ENCODE measurements at regions not wholly inside any gene's neighbourhood (a gene's known extent, or its start where the extent isn't known, plus 50 kb on each side); places are given as distances from the start of the nearest gene placed in this dataset.

GRCh38 chr11:127524618-127525017 is 524.0 kb upstream of the KIRREL3 start:
- no peak overlapping the region for H2AFZ ChIP-seq (ENCODE audit: low read depth, low read length)
- no peak overlapping the region for H3K27ac ChIP-seq (ENCODE audit: low read length)

DNA sequence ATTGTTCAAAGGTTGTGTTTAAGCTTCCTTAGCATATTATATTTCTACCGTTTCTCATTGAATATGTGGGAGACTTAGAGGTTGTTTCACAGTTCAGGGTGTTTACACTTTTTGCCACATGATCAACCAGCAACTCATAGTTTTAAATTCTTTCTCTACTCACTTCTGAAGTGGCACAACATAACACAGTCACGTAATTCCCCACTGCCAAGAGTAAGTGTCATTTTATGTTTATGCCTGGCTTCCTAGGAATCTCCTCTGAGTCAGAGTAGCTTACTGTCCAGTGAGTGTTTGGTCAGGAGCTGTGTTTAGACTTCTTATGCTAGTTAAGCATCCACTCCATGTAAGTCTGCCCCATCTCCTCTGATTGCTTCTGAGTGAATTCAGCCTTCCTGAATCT is 520.8 kb upstream of the KIRREL3 start:
- H3K9me2 ChIP-seq (ENCODE audit: insufficient read depth, low read length): no peaks in the 10 kb centered on the region
- no peaks in the 10 kb centered on the region for H3K27me3 ChIP-seq (ENCODE audit: insufficient read depth, low read depth, low read length)
- no peaks in the 10 kb centered on the region for H3K36me3 ChIP-seq (ENCODE audit: insufficient read depth, low read length)
- H3K9ac ChIP-seq (ENCODE audit: low read length): no peak overlapping the region
- no peak overlapping the region for H2AFZ ChIP-seq (ENCODE audit: low read depth, low read length)
- no peaks in the 10 kb centered on the region for H3K9me3 ChIP-seq (ENCODE audit: low read length)
- H3K4me3 ChIP-seq (ENCODE audit: low read length): no peak overlapping the region
- H3K79me2 ChIP-seq (replicated peaks; ENCODE audit: insufficient read depth, low read length): no peaks in the 10 kb centered on the region
- H3K27ac ChIP-seq (ENCODE audit: low read length): no peak overlapping the region
- no peaks in the 10 kb centered on the region for H4K20me1 ChIP-seq (ENCODE audit: insufficient read depth)
- no peak for TF ChIP-seq SMC3 (conservative IDR thresholded peaks at IDR 0.05; ENCODE audit: poor library complexity)
- TF ChIP-seq POLR2AphosphoS5 (IDR thresholded peaks at IDR 0.05): no peak
- TF ChIP-seq, protein P1, sequence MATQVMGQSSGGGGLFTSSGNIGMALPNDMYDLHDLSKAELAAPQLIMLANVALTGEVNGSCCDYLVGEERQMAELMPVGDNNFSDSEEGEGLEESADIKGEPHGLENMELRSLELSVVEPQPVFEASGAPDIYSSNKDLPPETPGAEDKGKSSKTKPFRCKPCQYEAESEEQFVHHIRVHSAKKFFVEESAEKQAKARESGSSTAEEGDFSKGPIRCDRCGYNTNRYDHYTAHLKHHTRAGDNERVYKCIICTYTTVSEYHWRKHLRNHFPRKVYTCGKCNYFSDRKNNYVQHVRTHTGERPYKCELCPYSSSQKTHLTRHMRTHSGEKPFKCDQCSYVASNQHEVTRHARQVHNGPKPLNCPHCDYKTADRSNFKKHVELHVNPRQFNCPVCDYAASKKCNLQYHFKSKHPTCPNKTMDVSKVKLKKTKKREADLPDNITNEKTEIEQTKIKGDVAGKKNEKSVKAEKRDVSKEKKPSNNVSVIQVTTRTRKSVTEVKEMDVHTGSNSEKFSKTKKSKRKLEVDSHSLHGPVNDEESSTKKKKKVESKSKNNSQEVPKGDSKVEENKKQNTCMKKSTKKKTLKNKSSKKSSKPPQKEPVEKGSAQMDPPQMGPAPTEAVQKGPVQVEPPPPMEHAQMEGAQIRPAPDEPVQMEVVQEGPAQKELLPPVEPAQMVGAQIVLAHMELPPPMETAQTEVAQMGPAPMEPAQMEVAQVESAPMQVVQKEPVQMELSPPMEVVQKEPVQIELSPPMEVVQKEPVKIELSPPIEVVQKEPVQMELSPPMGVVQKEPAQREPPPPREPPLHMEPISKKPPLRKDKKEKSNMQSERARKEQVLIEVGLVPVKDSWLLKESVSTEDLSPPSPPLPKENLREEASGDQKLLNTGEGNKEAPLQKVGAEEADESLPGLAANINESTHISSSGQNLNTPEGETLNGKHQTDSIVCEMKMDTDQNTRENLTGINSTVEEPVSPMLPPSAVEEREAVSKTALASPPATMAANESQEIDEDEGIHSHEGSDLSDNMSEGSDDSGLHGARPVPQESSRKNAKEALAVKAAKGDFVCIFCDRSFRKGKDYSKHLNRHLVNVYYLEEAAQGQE (IDR thresholded peaks at IDR 0.05; ENCODE audit: borderline replicate concordance): no peak
- no peak for TF ChIP-seq EZH2 (IDR thresholded peaks at IDR 0.05; ENCODE audit: borderline replicate concordance, insufficient read depth, low read length, poor library complexity, severe bottlenecking)
- TF ChIP-seq RAD21 (conservative IDR thresholded peaks at IDR 0.05): no peak
- no peak for TF ChIP-seq MXI1 (conservative IDR thresholded peaks at IDR 0.05; ENCODE audit: poor library complexity, severe bottlenecking)
- TF ChIP-seq TAF1 (IDR thresholded peaks at IDR 0.05; ENCODE audit: low read depth): no peak
- TF ChIP-seq EP300 (conservative IDR thresholded peaks at IDR 0.05; ENCODE audit: poor library complexity, severe bottlenecking): no peak
- TF ChIP-seq, protein P2, sequence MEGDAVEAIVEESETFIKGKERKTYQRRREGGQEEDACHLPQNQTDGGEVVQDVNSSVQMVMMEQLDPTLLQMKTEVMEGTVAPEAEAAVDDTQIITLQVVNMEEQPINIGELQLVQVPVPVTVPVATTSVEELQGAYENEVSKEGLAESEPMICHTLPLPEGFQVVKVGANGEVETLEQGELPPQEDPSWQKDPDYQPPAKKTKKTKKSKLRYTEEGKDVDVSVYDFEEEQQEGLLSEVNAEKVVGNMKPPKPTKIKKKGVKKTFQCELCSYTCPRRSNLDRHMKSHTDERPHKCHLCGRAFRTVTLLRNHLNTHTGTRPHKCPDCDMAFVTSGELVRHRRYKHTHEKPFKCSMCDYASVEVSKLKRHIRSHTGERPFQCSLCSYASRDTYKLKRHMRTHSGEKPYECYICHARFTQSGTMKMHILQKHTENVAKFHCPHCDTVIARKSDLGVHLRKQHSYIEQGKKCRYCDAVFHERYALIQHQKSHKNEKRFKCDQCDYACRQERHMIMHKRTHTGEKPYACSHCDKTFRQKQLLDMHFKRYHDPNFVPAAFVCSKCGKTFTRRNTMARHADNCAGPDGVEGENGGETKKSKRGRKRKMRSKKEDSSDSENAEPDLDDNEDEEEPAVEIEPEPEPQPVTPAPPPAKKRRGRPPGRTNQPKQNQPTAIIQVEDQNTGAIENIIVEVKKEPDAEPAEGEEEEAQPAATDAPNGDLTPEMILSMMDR (IDR thresholded peaks at IDR 0.05; ENCODE audit: poor library complexity, severe bottlenecking): no peak
- no peaks in the 10 kb centered on the region for H3F3A ChIP-seq (ENCODE audit: insufficient read depth, low read length, poor library complexity, severe bottlenecking)
- no peak overlapping the region for H3K4me2 ChIP-seq (ENCODE audit: low read length)

More at GRCh38 chr11:127524618-127525017, 524.0 kb upstream of the KIRREL3 start:
- Histone ChIP-seq H4K20me1 (ENCODE audit: insufficient read depth) (no peaks in the 10 kb centered on the region), H3K79me2 (replicated peaks; ENCODE audit: insufficient read depth, low read length) (no peaks in the 10 kb centered on the region), H3K9me2 (ENCODE audit: insufficient read depth, low read length) (no peaks in the 10 kb centered on the region), H3K9ac (ENCODE audit: low read length) (no peak overlapping the region), H3K27me3 (ENCODE audit: insufficient read depth, low read depth, low read length) (no peaks in the 10 kb centered on the region), H3F3A (ENCODE audit: insufficient read depth, low read length, poor library complexity, severe bottlenecking) (no peaks in the 10 kb centered on the region), H3K9me3 (ENCODE audit: low read length) (no peaks in the 10 kb centered on the region), H3K4me2 (ENCODE audit: low read length) (no peak overlapping the region), H3K36me3 (ENCODE audit: insufficient read depth, low read length) (no peaks in the 10 kb centered on the region), H3K4me3 (ENCODE audit: low read length) (no peak overlapping the region)
- TF ChIP-seq EP300 (conservative IDR thresholded peaks at IDR 0.05; ENCODE audit: poor library complexity, severe bottlenecking) (no peak), POLR2AphosphoS5 (IDR thresholded peaks at IDR 0.05) (no peak), RAD21 (conservative IDR thresholded peaks at IDR 0.05) (no peak), TAF1 (IDR thresholded peaks at IDR 0.05; ENCODE audit: low read depth) (no peak), MXI1 (conservative IDR thresholded peaks at IDR 0.05; ENCODE audit: poor library complexity, severe bottlenecking) (no peak), EZH2 (IDR thresholded peaks at IDR 0.05; ENCODE audit: borderline replicate concordance, insufficient read depth, low read length, poor library complexity, severe bottlenecking) (no peak), SMC3 (conservative IDR thresholded peaks at IDR 0.05; ENCODE audit: poor library complexity) (no peak)
- TF ChIP-seq, protein P2 (IDR thresholded peaks at IDR 0.05; ENCODE audit: poor library complexity, severe bottlenecking): no peak
- TF ChIP-seq, protein P1 (IDR thresholded peaks at IDR 0.05; ENCODE audit: borderline replicate concordance): no peak
